ENCODE measurements at regions not wholly inside any gene's neighbourhood (a gene's known extent, or its start where the extent isn't known, plus 50 kb on each side); places are given as distances from the start of the nearest gene placed in this dataset.
"Not testable (repeated sequence)": the region's sequence is repeated elsewhere in the genome, so short reads cannot be mapped to it uniquely, and the experiment has no call there.

- TF ChIP-seq CTCF (IDR thresholded peaks at IDR 0.05; ENCODE audit: low read length); EZH2phosphoT487 (IDR thresholded peaks at IDR 0.05; ENCODE audit: low read length); EZH2 (optimal IDR thresholded peaks at IDR 0.05; ENCODE audit: low read depth, low read length): not testable (repeated sequence)
These were observed 131.5 kb upstream of the MED13 start for GRCh38 chr17:62196587-62196986.
